HuH-7 (cell line): ENCODE measurements at regions not wholly inside any gene's neighbourhood (a gene's known extent, or its start where the extent isn't known, plus 50 kb on each side); places are given as distances from the start of the nearest gene placed in this dataset.
A peak's percentile ranks its signal among the peaks of the same experiment; 100 is the strongest.

ENCODE experiments used
- DNase-seq: peaks from one replicate; pipeline ENCODE4 v3.0.0; 2011; ENCODE audit warnings: low spot score

- no peak for DNase-seq
Observed at GRCh38 chr18:44054514-44054913, 626.2 kb upstream of the SETBP1 start.

DNA sequence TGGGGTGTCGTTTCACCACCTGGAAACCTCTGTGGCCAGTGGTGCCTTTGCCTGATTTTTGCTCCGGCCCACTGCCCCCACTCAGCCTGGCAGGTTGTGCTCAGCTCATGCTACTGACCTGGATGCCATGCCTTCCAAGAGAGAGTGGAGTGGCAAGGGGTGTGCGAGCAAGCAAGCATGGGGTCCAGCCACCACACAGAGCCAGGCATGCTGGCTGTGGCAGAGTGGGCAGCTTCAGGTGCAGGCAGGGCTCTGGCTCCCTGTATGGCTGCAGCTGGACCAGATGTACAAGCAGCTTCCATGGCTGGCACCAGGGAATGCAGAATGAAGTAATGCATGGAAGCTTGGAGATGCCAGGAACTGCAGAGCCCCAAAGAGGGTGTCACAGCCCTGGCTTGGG lies 620.5 kb upstream of the SETBP1 start:
- no peak for DNase-seq

- no peak for DNase-seq
Observed at GRCh38 chr18:44061438-44061837, 619.2 kb upstream of the SETBP1 start.

DNA sequence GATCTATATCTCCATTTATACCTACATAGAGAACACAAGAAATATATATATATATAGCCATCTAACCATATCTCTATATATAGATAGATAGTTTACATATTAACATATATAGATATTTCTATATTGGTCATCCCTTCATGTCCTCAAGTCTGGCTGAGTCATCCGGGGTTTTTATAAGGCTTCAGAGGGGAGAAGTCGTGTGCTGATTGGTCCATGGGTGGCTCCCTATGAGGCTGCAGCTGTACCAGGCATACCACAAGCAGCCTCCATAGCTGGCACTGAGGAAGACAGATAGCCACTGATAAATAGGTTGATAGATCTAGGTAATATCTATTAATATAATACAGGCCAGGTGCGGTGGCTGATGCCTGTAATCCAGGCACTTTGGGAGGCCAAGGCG lies 618.3 kb upstream of the SETBP1 start:
- no peak for DNase-seq

DNA sequence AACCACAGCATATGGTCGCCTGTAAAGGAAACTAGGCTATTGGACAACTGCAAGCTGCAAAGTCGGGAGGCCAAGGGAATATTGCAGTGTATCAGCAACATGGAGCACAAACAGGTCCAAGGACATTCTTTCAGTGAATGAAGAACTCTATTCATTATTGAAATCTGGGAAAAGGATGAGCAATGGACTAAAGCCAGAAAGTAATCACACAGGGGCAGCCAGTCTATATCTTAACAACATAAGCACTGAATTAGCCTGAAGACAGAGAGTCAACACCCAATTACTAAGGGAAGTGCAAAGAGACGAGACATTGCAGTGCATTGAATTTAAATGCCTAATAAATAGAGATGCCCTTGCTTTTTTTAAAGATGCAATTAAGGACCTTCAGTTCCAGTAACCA lies 615.5 kb upstream of the SETBP1 start:
- no peak for DNase-seq

- no peak for DNase-seq
Observed at GRCh38 chr18:44066541-44066940, 614.1 kb upstream of the SETBP1 start.

- DNase-seq, result no peak
Observed at GRCh38 chr18:44067186-44067585, 613.5 kb upstream of the SETBP1 start.

- DNase-seq, result no peak
Observed at GRCh38 chr18:44075038-44075437, 605.6 kb upstream of the SETBP1 start.

- no peak for DNase-seq
Observed at GRCh38 chr18:44079606-44080005, 601.1 kb upstream of the SETBP1 start.

GRCh38 chr18:44080054-44080453 lies 600.6 kb upstream of the SETBP1 start:
- no peak for DNase-seq

GRCh38 chr18:44089732-44090131 lies 591.0 kb upstream of the SETBP1 start:
- DNase-seq, result no peak

DNA sequence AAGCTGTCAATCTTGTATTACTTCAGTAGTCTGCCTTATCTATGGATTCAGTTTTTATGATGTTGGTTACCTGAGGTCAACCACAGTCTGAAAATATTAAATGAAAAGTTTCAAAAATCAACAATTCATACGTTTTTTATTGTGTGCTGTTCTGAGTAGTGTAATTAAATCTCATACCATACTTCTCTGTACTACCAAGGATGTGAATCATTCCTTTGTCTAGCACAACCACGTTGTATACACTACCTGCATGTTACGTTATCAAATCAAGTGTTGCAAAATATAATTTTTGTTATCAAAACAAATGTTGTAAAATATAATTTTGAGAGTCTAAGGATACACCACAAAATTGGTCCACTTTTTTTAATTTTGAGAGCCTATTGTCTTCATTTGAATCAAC lies 590.2 kb upstream of the SETBP1 start:
- DNase-seq, result no peak

DNA sequence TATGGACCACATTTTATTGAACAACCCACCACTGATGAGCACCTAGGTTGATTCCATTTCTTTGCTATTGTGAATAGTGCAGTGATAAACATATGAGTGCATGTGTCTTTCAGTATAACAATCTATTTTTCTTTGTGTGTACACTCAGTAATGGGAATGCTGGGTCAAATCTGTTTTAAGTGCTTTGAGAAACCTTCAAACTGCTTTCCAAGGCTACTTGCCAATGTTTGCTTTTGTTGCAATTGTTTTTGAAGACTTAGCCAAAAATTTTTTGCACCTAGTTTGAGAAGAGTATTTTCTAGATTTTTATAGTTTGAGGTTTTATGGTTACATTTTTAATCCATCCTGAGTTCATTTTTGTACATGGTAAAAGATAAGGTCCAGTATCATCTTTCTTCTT lies 587.4 kb upstream of the SETBP1 start:
- DNase-seq, result no peak

DNA sequence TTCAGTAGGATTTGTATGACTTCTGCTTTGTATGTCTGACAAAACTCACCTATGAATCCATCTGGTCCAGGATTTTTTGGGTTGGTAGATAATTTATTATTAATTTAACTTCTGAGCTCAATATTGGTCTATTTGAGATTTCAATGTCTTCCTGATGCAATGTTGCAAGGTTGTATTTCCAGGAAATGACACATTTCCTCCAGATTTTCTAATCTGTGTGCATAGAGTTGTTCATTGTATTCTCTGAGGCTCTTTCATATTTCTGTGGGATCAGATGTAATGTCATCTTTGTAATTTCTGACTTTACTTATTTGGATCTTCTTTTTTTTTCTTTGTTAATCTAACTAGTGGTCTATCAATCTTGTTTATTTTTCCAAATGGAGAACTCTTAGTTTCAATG lies 584.7 kb upstream of the SETBP1 start:
- DNase-seq, result no peak

DNA sequence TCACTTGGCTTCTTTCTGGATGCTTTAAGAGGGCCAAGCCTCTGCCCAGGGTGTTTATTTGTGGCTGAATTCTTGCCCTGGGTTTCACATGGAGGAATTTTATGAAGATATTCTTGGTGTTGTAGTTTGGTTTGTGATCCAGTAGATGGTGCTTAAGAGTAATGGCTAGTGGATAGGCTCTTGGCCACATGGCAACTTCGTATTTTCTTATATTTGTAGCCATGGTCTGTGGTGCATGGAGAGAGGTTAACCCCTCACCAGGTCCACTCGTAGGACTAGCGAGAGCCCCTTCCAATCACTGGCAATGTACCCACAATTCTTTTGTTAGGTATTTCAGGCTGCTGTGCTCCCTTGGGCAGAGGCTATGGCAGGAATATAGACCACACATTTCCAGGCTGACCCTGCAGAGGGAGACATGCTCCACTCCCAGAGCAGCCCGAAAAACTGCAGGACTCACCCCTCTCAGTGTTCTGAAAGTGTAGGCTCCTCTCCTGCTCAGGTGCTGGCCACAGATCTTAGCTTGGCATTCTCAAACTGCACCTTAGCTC lies 582.1 kb upstream of the SETBP1 start:
- DNase-seq, result peak; percentile 16

DNA sequence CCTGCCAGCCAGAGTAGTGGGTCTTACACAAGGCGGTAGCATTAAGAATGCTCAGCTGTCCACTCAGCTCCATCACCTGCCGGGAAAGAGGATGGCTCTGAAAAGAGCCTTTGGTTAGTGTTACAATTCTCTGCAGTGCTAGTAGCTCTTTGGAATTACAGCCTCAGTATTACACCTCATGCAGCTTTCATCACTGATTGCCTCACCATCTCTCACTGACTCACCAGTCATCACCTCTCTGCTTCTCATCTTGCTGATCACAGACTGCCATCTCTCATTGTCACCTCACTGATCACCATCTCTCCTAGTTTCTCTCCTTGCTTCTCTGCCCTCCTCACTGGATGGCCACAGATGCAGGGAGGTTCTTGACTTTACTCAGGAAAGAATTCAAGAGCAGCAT lies 573.5 kb upstream of the SETBP1 start:
- no peak for DNase-seq

DNA sequence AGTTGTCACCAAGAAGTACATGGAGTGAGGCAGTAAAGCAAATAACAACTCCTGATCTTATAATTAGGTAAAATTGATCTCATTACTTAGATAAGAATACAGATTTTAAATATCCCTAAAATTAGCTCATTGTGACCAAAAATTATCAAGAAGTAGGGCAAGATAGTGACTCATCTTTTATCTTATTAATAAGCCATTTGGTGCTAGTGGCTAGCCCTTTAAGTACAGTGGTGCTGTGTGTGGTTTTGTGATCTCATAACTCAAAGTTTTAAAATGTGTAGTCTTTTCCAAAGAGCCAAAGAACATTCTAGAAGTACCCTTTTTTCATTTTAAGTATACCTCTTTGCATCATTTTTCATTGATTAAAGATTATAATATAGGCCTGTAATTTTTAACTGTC lies 569.4 kb upstream of the SETBP1 start:
- no peak for DNase-seq

DNA sequence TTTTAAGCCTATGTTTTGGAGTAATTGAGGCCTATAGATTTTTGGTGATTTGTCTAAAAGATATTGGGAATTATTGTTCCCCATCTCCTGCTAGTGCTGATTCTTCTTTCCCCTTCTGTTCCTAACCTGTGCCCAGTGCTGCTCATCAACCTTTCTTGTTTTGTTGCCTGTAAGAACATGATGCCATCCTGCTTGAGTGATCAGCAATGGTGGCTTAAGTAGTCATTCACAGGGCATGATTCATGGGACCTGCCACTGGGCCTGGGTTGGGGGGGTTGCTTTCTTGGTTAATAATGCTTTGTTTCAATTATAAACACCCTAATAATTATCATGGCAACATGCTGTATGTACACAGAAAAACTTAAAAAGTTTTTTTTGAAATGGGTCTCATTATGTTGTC lies 562.9 kb upstream of the SETBP1 start:
- no peak for DNase-seq

DNA sequence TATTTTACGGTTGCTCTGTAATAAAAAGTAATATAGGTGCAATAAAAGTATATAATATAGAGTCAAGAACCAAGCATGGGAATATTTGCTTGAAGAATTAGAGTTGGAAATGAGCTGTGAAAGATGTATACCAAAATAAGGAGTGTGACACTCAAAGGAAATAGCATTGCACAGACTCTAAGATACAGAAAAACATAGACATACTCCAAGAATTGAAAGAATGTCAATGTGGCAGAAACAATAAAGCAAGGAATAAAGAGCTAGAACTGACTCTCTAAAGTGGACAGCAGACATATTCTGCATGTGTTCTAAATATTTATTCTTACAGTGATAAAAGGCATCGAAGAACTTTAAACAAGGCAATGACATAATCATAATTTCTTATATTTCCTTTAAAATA lies 561.1 kb upstream of the SETBP1 start:
- no peak for DNase-seq

DNA sequence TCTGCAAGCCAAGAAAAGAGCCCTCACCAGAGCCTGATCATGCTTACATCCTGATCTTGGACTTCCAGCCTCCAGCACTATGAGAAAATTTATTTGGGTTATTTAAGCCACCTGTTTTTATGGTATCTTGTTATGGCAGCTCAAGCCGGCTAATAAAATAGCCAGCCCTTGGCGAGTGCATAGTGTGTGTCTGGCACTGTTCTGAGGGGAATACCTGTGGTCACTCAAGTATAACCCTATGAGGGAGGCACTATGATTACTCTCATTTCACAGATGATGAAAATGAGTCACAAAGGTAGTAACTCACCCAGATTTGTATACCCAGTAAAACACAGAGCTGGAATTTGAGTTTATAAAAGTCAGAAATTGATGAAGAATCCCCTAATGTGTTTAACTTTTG lies 556.9 kb upstream of the SETBP1 start:
- DNase-seq, result no peak

DNA sequence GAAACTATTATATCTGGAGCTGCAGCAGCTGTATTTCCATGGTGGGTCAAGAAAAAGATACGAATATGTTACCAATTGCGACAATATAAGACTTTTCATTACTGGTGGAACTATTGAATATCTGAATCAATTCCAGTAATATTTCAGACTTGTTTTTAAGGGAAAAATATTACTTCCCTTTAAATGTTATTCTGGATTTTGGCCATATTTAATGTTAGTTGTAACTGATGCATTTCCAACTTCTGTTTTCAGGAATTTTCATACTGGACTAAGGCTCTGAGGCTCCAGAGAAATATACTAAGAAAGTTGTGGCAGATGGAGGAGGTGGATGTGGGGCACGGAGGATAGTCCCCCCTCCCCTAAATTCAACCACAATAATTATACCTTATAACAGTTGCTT lies 555.2 kb upstream of the SETBP1 start:
- DNase-seq, result no peak

DNA sequence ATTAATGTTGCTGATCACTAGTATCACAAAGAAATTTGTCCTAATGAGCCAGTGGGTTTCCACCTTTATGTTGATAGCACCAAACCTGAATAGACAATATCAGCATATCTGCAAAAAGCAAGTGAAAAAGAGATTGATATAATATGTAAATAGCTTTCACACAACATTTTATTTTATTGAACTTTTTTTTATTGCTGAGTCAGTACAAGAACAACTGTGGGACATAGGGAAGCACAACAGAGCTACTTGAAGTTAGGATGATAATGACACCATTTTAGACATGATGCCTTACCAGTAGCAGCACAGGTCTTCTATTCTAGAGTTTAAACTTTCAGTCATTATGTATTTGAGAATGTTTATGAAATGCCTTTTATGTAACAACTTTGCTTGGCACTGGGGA lies 554.1 kb upstream of the SETBP1 start:
- no peak for DNase-seq

GRCh38 chr18:44128365-44128764 lies 552.3 kb upstream of the SETBP1 start:
- no peak for DNase-seq

- DNase-seq, result peak; percentile 6
Observed at GRCh38 chr18:44130376-44130942, 550.2 kb upstream of the SETBP1 start.

GRCh38 chr18:44133483-44133882 lies 547.2 kb upstream of the SETBP1 start:
- DNase-seq, result no peak
